ENCODE measurements at regions not wholly inside any gene's neighbourhood (a gene's known extent, or its start where the extent isn't known, plus 50 kb on each side); places are given as distances from the start of the nearest gene placed in this dataset.

- no peak for TF ChIP-seq REST (IDR thresholded peaks at IDR 0.05; ENCODE audit: insufficient read depth in 1 of 2, low read depth in 2 of 2, low read length in 2 of 2)
- TF ChIP-seq TAF1 (IDR thresholded peaks at IDR 0.05; ENCODE audit: borderline replicate concordance, insufficient read depth, low read length): no peak
- TF ChIP-seq POLR2AphosphoS5 (IDR thresholded peaks at IDR 0.05; ENCODE audit: low read depth, low read length): no peak
- no peak for TF ChIP-seq SIN3A (IDR thresholded peaks at IDR 0.05; ENCODE audit: borderline replicate concordance, insufficient read depth, low read length)
- no peak for TF ChIP-seq FOXP2 (optimal IDR thresholded peaks at IDR 0.05; ENCODE audit: borderline replicate concordance, extremely low read depth, extremely low read length, insufficient read depth)
Measured at GRCh38 chr2:16507655-16508489, 157.8 kb downstream of the CYRIA start.

GRCh38 chr2:16506366-16506765 lies 159.3 kb downstream of the CYRIA start:
- TF ChIP-seq REST (IDR thresholded peaks at IDR 0.05; ENCODE audit: insufficient read depth in 1 of 2, low read depth in 2 of 2, low read length in 2 of 2) (no peak), POLR2AphosphoS5 (IDR thresholded peaks at IDR 0.05; ENCODE audit: low read depth, low read length) (no peak), TAF1 (IDR thresholded peaks at IDR 0.05; ENCODE audit: borderline replicate concordance, insufficient read depth, low read length) (no peak)

- no peak for TF ChIP-seq REST (IDR thresholded peaks at IDR 0.05; ENCODE audit: insufficient read depth in 1 of 2, low read depth in 2 of 2, low read length in 2 of 2)
- TF ChIP-seq SIN3A (IDR thresholded peaks at IDR 0.05; ENCODE audit: borderline replicate concordance, insufficient read depth, low read length): no peak
- no peak for TF ChIP-seq POLR2AphosphoS5 (IDR thresholded peaks at IDR 0.05; ENCODE audit: low read depth, low read length)
- no peak for TF ChIP-seq TAF1 (IDR thresholded peaks at IDR 0.05; ENCODE audit: borderline replicate concordance, insufficient read depth, low read length)
- TF ChIP-seq FOXP2 (optimal IDR thresholded peaks at IDR 0.05; ENCODE audit: borderline replicate concordance, extremely low read depth, extremely low read length, insufficient read depth): no peak
Measured at GRCh38 chr2:16496426-16497388, 168.9 kb downstream of the CYRIA start.

- no peak for TF ChIP-seq POLR2AphosphoS5 (IDR thresholded peaks at IDR 0.05; ENCODE audit: low read depth, low read length)
- TF ChIP-seq REST (IDR thresholded peaks at IDR 0.05; ENCODE audit: insufficient read depth in 1 of 2, low read depth in 2 of 2, low read length in 2 of 2): no peak
- no peak for TF ChIP-seq TAF1 (IDR thresholded peaks at IDR 0.05; ENCODE audit: borderline replicate concordance, insufficient read depth, low read length)
- no peak for TF ChIP-seq FOXP2 (optimal IDR thresholded peaks at IDR 0.05; ENCODE audit: borderline replicate concordance, extremely low read depth, extremely low read length, insufficient read depth)
- no peak for TF ChIP-seq SIN3A (IDR thresholded peaks at IDR 0.05; ENCODE audit: borderline replicate concordance, insufficient read depth, low read length)
Measured at GRCh38 chr2:16495509-16496208, 170.0 kb downstream of the CYRIA start.
